Colonic mucosa (tissue), 4 donors: ENCODE measurements at regions not wholly inside any gene's neighbourhood (a gene's known extent, or its start where the extent isn't known, plus 50 kb on each side); places are given as distances from the start of the nearest gene placed in this dataset.
A peak's percentile ranks its signal among the peaks of the same experiment; 100 is the strongest.

Experiments
- DNase-seq: peaks from one replicate; pipeline ENCODE4 v3.0.0-alpha.2; 2020
- H3K27ac ChIP-seq: fragments of 200-600 bp; one replicate; pipeline ENCODE4 v1.8.0; 2021
- H3K27me3 ChIP-seq: fragments of 200-600 bp; one replicate; pipeline ENCODE4 v1.8.0; 2021
- H3K36me3 ChIP-seq: fragments of 200-600 bp; one replicate; pipeline ENCODE4 v1.8.0; 2021
- H3K4me1 ChIP-seq: fragments of 200-600 bp; one replicate; pipeline ENCODE4 v1.8.0; 2021; ENCODE audit warnings: mild to moderate bottlenecking
- H3K4me3 ChIP-seq: fragments of 200-600 bp; one replicate; pipeline ENCODE4 v1.8.0; 2021
- H3K9ac ChIP-seq, 2 donors: one replicate each; pipeline ENCODE4 v1.7.0; 2013; ENCODE audit warnings: control low read depth in 2 of 2, low read depth in 2 of 2, low read length in 2 of 2
- H3K9me3 ChIP-seq: fragments of 200-600 bp; one replicate; pipeline ENCODE4 v1.8.0; 2021
- intact Hi-C: fragments of 100-400 bp; cut with DNase I; formaldehyde crosslinking; loops from one replicate; pipeline ENCODE4 v1.14.1; 2022
- TF ChIP-seq, protein P1 (sequence below): fragments of 200-600 bp; IDR thresholded peaks from one replicate; pipeline ENCODE4 v1.8.0; 2022; ENCODE audit warnings: antibody characterized with exemption, mild to moderate bottlenecking
- donor health status: healthy.
- donor health status: DM: no; HTN: no; CAD: no.
- donor health status: DM: no; HTN: no; CAD: no.

DNA sequence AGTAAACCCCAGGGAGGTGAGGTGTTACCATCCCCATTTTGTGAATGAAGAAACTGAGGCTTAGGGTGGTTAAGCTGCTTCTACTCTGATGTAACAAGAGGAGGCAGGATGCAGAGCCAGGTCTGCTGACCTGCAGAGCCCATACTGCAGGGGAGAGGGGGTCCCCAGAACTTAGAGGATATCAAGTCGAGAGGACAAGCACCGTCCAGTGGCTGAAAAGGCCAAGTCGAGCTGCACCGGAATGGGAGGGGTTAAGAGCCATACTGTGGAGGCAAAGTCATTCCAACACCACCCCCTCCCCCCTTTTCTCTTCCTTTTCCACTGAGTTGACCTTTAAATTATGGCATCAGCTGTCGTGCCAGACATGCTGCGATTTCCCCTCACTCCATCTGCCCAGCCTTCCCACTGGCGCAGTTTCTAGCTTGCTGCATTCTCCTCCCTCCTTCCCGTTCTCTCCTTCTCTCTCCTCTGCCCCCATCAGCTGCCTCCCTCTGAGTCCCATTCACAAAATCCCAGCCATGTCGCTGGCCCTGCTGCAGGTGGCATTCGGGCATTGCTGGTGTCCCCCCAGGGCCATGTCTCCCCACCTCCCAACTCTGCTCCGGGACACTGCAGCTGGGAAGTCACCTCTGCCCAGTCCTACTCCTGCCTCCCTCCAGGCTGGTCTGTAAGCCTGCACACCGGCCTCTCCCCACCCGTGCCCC lies 346.9 kb downstream of the DYSF start:
- H3K4me1 ChIP-seq: no peaks in the 10 kb centered on the region
- no peak overlapping the region for H3K27ac ChIP-seq
- H3K27me3 ChIP-seq: no peaks in the 10 kb centered on the region
- H3K36me3 ChIP-seq: no peaks in the 10 kb centered on the region
- no peak overlapping the region for H3K4me3 ChIP-seq
- H3K9ac ChIP-seq: no peak overlapping the region
- intact Hi-C loops: loop anchor here (2.0 kb wide), 1 partner anchor 251 kb away; no protein-coding TSS in a partner anchor
- H3K9me3 ChIP-seq: no peaks in the 10 kb centered on the region
- no peak for DNase-seq
- TF ChIP-seq, protein P1, sequence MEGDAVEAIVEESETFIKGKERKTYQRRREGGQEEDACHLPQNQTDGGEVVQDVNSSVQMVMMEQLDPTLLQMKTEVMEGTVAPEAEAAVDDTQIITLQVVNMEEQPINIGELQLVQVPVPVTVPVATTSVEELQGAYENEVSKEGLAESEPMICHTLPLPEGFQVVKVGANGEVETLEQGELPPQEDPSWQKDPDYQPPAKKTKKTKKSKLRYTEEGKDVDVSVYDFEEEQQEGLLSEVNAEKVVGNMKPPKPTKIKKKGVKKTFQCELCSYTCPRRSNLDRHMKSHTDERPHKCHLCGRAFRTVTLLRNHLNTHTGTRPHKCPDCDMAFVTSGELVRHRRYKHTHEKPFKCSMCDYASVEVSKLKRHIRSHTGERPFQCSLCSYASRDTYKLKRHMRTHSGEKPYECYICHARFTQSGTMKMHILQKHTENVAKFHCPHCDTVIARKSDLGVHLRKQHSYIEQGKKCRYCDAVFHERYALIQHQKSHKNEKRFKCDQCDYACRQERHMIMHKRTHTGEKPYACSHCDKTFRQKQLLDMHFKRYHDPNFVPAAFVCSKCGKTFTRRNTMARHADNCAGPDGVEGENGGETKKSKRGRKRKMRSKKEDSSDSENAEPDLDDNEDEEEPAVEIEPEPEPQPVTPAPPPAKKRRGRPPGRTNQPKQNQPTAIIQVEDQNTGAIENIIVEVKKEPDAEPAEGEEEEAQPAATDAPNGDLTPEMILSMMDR: no peak

DNA sequence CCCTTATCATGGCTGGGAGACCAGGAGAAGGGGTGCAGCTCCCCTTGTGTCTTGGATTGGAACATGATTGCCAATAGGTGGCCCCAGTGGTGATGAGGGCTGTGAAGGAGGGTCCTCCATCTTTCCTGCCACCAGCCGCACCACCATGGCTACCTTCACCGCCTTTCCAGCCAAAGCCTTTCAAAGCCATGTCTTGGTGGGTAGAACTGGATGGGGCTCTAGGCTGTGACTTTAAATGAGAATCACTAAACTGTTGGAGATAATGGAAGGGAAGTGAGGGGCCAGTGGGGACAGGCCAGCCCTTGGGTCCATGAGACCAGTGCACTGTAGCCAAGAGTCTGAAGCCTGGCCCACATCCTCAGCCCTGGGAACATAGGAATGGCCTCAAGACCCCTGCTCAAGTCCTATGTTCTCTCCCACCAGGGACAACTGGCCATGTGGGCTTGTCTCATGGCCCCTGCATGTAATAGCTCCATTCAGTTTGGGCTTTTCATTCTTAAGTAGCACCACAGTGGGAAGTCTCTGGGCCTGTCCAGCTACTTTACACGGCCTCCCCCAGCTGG lies 345.7 kb downstream of the DYSF start:
- H3K27ac ChIP-seq: no peak overlapping the region
- no peaks in the 10 kb centered on the region for H3K4me1 ChIP-seq
- H3K9me3 ChIP-seq: no peaks in the 10 kb centered on the region
- TF ChIP-seq, protein P1: no peak
- no peak overlapping the region for H3K4me3 ChIP-seq
- no peaks in the 10 kb centered on the region for H3K27me3 ChIP-seq
- no peak for DNase-seq
- intact Hi-C loops: no loop called here
- no peak overlapping the region for H3K9ac ChIP-seq
- no peaks in the 10 kb centered on the region for H3K36me3 ChIP-seq

DNA sequence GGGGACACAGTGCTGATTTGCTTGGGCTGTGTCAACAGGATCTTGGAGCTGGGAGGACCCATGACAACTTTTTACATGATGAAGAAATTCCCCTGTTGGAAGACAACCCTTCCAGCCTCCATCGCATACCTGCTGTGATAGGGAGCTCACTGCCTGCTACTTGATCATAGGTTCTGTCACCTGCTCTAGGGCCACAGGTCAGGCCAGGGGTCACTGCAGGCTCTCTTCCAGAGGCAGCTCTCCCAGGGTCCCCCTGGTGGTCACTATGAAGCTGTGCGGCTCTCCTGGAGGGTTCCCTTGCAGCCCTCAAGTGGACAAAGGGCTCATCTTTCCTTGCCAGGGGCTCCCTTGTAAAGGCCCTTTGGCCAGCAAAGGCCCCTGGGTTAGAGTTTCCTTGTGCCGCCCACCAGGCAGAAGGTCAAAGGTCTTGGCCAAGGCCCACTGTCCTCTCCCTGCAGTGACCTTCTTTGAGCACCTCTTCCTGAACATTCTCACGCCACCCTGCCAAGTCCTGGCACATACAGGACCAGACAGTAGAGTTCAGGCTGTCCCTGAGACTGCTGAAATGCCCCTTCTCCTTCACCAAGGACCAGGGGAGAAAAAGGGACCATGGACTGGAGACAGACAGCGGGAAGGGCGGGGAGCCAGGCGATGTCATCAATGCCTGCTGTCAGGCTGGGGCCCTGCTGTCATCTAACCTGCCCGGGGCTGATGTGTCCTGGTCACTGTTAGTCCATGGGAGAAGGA lies 345.1 kb downstream of the DYSF start:
- no peak overlapping the region for H3K27ac ChIP-seq
- H3K9me3 ChIP-seq: no peaks in the 10 kb centered on the region
- H3K27me3 ChIP-seq: no peaks in the 10 kb centered on the region
- no peak overlapping the region for H3K9ac ChIP-seq
- no peak overlapping the region for H3K4me3 ChIP-seq
- no peaks in the 10 kb centered on the region for H3K4me1 ChIP-seq
- intact Hi-C loops: no loop called here
- H3K36me3 ChIP-seq: no peaks in the 10 kb centered on the region
- DNase-seq: no peak
- TF ChIP-seq, protein P1: peak; percentile 67

DNA sequence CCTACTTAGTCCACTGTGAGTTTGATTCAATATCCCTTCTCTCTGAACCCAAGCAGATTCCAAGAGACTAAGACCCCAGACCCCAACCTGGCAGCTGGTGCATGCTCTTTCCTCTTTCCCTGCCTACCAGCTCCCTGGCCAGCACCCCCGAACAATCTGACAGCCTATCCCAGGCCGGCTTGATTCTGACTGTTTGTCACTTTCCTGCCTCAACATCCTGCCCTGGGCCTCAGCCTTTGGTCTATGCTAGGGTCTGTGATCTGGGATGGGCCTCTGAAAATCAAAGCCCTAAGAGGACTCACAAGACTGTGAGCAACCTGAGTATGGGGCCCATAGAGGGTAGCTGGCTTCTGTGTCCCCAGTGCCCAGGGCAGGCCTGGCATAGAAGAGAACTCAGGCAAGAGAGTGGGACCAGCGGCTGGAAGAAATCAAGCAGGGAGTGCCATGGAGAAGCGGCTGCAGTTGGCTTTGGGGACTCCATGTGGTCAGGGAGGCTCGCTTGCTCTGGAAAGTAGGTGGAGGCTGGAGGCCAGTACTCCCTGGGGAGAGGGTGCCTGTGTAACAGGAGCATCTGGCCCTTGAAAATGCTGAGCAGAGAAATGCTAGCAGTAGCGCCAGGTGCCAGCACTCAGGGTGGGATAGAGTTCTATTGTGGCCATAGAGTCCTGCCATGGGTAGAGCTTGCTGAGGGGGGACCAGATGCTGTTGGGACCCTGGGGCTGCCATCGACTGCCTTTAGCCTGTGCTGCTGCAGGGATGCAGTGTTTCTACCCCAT lies 343.9 kb downstream of the DYSF start:
- intact Hi-C loops: no loop called here
- Histone ChIP-seq H3K36me3 (no peaks in the 10 kb centered on the region), H3K27me3 (no peaks in the 10 kb centered on the region), H3K9ac (no peak overlapping the region), H3K4me1 (no peaks in the 10 kb centered on the region), H3K9me3 (no peaks in the 10 kb centered on the region), H3K27ac (no peak overlapping the region), H3K4me3 (no peak overlapping the region)
- no peak for DNase-seq
- TF ChIP-seq, protein P1: no peak

DNA sequence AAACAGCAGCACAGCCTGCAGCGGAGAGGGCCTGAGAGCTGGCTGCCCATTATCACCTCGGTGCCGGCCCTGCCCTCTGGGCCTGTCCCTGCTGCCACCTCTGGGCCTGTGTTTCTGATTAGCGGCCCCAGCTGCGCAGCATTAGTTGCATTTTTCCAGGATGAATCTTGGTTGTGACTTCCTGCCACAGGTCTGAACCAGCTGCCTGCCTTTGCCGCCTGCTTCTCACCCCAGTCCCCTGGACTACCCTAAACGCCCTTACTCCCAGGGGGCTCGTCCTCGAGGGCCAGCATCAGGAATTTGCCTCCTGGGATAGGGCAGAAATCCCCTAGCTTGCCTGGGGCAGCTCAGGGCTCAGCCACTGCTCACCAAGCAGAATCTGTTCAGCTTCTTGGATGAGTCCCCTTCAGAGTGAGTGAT lies 342.8 kb downstream of the DYSF start:
- Histone ChIP-seq H3K36me3 (no peaks in the 10 kb centered on the region), H3K9ac (no peak overlapping the region), H3K9me3 (no peaks in the 10 kb centered on the region), H3K4me3 (no peak overlapping the region), H3K27ac (no peak overlapping the region), H3K27me3 (no peaks in the 10 kb centered on the region), H3K4me1 (no peaks in the 10 kb centered on the region)
- intact Hi-C loops: no loop called here
- TF ChIP-seq, protein P1: no peak
- DNase-seq: no peak
